ENCODE measurements at regions not wholly inside any gene's neighbourhood (a gene's known extent, or its start where the extent isn't known, plus 50 kb on each side); places are given as distances from the start of the nearest gene placed in this dataset.

DNA sequence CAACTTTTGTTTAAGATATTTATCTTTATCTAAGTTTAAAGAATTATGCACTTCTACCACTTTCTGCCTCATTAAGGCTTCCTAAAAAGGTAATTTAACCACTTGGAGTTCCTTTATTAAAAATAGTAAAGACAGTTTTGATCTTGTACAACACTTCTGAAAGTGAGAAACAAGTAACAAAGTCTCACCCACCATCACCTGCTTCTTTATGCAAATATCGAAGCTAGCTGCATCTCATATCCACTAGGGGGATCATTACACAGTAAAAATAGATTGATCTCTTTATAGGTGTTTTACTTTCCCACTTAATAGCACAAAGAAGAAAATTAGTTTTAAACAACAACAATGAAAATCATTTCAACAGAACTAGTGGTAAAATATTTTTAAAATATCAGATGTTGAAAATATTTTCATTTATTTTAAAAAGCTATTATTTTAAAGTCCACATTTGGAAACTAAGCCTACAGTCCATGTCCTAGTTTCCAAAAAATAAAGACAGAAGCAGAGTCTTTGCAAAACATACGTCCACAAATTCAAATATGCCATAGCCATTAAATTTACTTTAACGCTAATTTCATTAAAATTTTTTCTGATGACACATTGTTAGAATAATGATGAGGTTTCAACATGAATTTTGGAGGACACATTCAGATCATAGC lies 160.0 kb upstream of the SOX5 start:
- H3K4me1 Mint-ChIP-seq = no peaks in the 10 kb centered on the region
- H3K4me3 Mint-ChIP-seq = no peak overlapping the region
- DNase-seq (ENCODE audit: low spot score in 2 of 2) (peak in 1 of 2 donors; percentile 2), ATAC-seq (ENCODE audit: low read depth) (peak; percentile 62)
- no peaks in the 10 kb centered on the region for H3K9me3 Mint-ChIP-seq
- H3K36me3 Mint-ChIP-seq = no peaks in the 10 kb centered on the region
- H3K27me3 Mint-ChIP-seq = no peaks in the 10 kb centered on the region
- no peak overlapping the region for H3K27ac Mint-ChIP-seq

GRCh38 chr12:24102676-24103075 lies 153.2 kb upstream of the SOX5 start:
- H3K4me1 Mint-ChIP-seq = no peaks in the 10 kb centered on the region
- no peaks in the 10 kb centered on the region for H3K9me3 Mint-ChIP-seq
- no peak for ATAC-seq (ENCODE audit: low read depth)
- H3K4me3 Mint-ChIP-seq = no peak overlapping the region
- DNase-seq (ENCODE audit: low spot score in 2 of 2) = no peak
- no peaks in the 10 kb centered on the region for H3K36me3 Mint-ChIP-seq
- no peaks in the 10 kb centered on the region for H3K27me3 Mint-ChIP-seq
- no peak overlapping the region for H3K27ac Mint-ChIP-seq

GRCh38 chr12:24099576-24099975 lies 150.1 kb upstream of the SOX5 start:
- Mint-ChIP-seq H3K27ac (no peak overlapping the region), H3K4me1 (peaks cover 2% of the 10 kb centered on the region), H3K9me3 (no peaks in the 10 kb centered on the region), H3K27me3 (no peaks in the 10 kb centered on the region), H3K4me3 (no peak overlapping the region), H3K36me3 (no peaks in the 10 kb centered on the region)
- DNase-seq (ENCODE audit: low spot score in 2 of 2) (no peak), ATAC-seq (ENCODE audit: low read depth) (no peak)

DNA sequence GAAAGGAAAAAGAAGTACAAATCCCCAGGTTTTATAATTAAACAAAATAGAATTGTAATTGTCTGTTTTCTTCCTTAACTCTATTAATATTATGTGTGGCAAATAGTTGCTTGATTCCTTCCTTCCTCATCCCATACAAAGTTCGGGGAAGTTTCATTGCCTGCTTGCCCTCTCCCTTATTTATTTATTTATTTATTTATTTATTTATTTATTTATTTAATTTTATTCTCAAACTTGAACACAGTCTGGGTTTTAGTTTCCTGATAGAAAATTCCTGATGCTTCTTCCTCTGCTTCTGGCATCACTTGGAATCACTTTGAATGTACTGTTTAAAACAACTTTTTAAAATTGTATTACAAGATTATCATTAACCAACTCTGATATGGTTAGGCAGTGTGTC lies 145.8 kb upstream of the SOX5 start:
- H3K27ac Mint-ChIP-seq = no peak overlapping the region
- DNase-seq (ENCODE audit: low spot score in 2 of 2) = no peak
- H3K4me3 Mint-ChIP-seq = no peak overlapping the region
- ATAC-seq (ENCODE audit: low read depth) = no peak
- no peaks in the 10 kb centered on the region for H3K9me3 Mint-ChIP-seq
- H3K4me1 Mint-ChIP-seq = peaks cover 2% of the 10 kb centered on the region
- no peaks in the 10 kb centered on the region for H3K36me3 Mint-ChIP-seq
- no peaks in the 10 kb centered on the region for H3K27me3 Mint-ChIP-seq

DNA sequence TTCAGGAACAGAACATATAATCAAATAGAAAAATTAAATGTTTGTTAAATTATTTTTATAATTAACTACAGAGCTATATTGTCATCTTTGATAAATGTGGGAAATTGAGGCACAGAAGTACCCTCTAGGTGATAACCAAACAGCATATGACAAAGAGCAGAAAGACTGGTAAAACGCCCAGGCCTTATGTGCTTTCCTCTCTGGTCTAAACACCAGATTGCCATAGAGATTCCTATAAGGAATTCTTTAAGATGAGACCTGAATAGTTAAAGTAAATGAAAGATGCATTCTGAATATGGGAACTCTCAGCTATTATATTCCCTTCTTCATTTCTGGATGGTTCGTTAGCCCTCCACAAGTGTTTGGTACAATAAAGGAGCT lies 140.0 kb upstream of the SOX5 start:
- H3K27ac Mint-ChIP-seq = no peak overlapping the region
- H3K27me3 Mint-ChIP-seq = no peaks in the 10 kb centered on the region
- H3K4me1 Mint-ChIP-seq = no peaks in the 10 kb centered on the region
- DNase-seq (ENCODE audit: low spot score in 2 of 2) (no peak), ATAC-seq (ENCODE audit: low read depth) (no peak)
- H3K36me3 Mint-ChIP-seq = no peaks in the 10 kb centered on the region
- no peak overlapping the region for H3K4me3 Mint-ChIP-seq
- no peaks in the 10 kb centered on the region for H3K9me3 Mint-ChIP-seq

GRCh38 chr12:24088751-24089509 lies 139.5 kb upstream of the SOX5 start:
- peaks cover 2% of the 10 kb centered on the region for H3K4me1 Mint-ChIP-seq

GRCh38 chr12:24087294-24087693 lies 137.8 kb upstream of the SOX5 start:
- Mint-ChIP-seq H3K27me3 (no peaks in the 10 kb centered on the region), H3K4me1 (peaks cover 4% of the 10 kb centered on the region), H3K9me3 (no peaks in the 10 kb centered on the region), H3K36me3 (no peaks in the 10 kb centered on the region), H3K4me3 (no peak overlapping the region), H3K27ac (no peak overlapping the region)
- DNase-seq (ENCODE audit: low spot score in 2 of 2) = no peak
- no peak for ATAC-seq (ENCODE audit: low read depth)

More at GRCh38 chr12:24088751-24089509, 139.5 kb upstream of the SOX5 start:
- H3K27me3 Mint-ChIP-seq = no peaks in the 10 kb centered on the region
- DNase-seq (ENCODE audit: low spot score in 2 of 2) (no peak), ATAC-seq (ENCODE audit: low read depth) (no peak)
- H3K27ac Mint-ChIP-seq = no peak overlapping the region
- no peaks in the 10 kb centered on the region for H3K36me3 Mint-ChIP-seq
- H3K4me3 Mint-ChIP-seq = no peak overlapping the region
- H3K9me3 Mint-ChIP-seq = no peaks in the 10 kb centered on the region

GRCh38 chr12:24084800-24085199 lies 135.3 kb upstream of the SOX5 start:
- Mint-ChIP-seq H3K4me3 (no peak overlapping the region), H3K4me1 (peaks cover 4% of the 10 kb centered on the region), H3K27ac (no peak overlapping the region), H3K36me3 (no peaks in the 10 kb centered on the region), H3K27me3 (no peaks in the 10 kb centered on the region), H3K9me3 (no peaks in the 10 kb centered on the region)
- ATAC-seq (ENCODE audit: low read depth) (no peak), DNase-seq (ENCODE audit: low spot score in 2 of 2) (no peak)

DNA sequence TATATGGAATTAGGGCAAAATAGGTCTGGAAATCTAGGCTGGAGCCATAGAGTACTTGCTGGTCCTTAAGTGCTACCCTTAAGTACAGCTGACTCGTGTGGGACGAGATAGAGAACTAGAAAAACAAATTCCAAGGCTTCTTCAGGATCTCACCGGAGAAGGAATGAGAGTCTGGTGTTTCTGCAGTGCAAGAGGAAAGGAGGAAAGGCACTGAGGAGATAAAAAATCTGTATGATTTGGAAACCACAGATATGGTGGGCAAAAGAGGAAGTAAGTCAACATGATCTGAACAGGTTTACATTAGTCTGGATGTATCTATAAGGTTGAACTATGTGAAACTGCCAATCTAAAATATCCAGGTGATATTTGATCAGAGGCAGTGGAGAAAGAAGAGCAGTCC lies 134.4 kb upstream of the SOX5 start:
- Mint-ChIP-seq H3K4me1 (peaks cover 4% of the 10 kb centered on the region), H3K27ac (no peak overlapping the region), H3K36me3 (no peaks in the 10 kb centered on the region), H3K4me3 (no peak overlapping the region), H3K27me3 (no peaks in the 10 kb centered on the region), H3K9me3 (no peaks in the 10 kb centered on the region)
- ATAC-seq (ENCODE audit: low read depth) (no peak), DNase-seq (ENCODE audit: low spot score in 2 of 2) (no peak)

DNA sequence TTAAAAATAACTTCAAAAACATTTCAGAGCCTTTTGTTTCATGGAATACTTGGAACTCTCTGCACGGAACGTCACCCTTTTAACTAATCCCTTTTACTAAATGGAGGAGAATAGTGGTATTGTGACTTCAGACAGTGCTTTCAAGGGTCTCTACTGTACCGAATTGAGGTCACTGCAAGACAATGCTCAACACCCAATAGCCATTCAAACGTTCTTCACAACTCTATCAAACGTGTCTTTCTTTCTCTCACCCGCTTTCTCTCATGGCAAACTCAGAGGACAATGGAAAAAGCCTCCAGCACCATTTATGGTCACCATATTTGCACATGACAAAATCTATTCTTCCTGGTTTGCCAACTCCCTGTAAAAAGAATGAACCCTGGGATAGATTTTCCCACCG lies 132.1 kb upstream of the SOX5 start:
- no peak for ATAC-seq (ENCODE audit: low read depth)
- H3K27ac Mint-ChIP-seq = no peak overlapping the region
- peaks cover 4% of the 10 kb centered on the region for H3K4me1 Mint-ChIP-seq
- no peak overlapping the region for H3K4me3 Mint-ChIP-seq
- no peaks in the 10 kb centered on the region for H3K9me3 Mint-ChIP-seq
- H3K27me3 Mint-ChIP-seq = no peaks in the 10 kb centered on the region
- H3K36me3 Mint-ChIP-seq = no peaks in the 10 kb centered on the region
- DNase-seq (ENCODE audit: low spot score in 2 of 2) = no peak

GRCh38 chr12:24081092-24081529 lies 131.6 kb upstream of the SOX5 start:
- ATAC-seq (ENCODE audit: low read depth) (no peak), DNase-seq (ENCODE audit: low spot score in 2 of 2) (no peak)
- no peak overlapping the region for H3K4me3 Mint-ChIP-seq
- no peaks in the 10 kb centered on the region for H3K27me3 Mint-ChIP-seq
- no peak overlapping the region for H3K27ac Mint-ChIP-seq
- peaks cover 4% of the 10 kb centered on the region for H3K4me1 Mint-ChIP-seq
- no peaks in the 10 kb centered on the region for H3K9me3 Mint-ChIP-seq
- no peaks in the 10 kb centered on the region for H3K36me3 Mint-ChIP-seq

GRCh38 chr12:24080465-24080864 lies 131.0 kb upstream of the SOX5 start:
- DNase-seq (ENCODE audit: low spot score in 2 of 2) = no peak
- Mint-ChIP-seq H3K27ac (no peak overlapping the region), H3K4me3 (no peak overlapping the region), H3K9me3 (no peaks in the 10 kb centered on the region), H3K36me3 (no peaks in the 10 kb centered on the region), H3K4me1 (peaks cover 4% of the 10 kb centered on the region), H3K27me3 (no peaks in the 10 kb centered on the region)
- no peak for ATAC-seq (ENCODE audit: low read depth)

GRCh38 chr12:24079083-24079482 lies 129.6 kb upstream of the SOX5 start:
- Mint-ChIP-seq H3K4me1 (peaks cover 4% of the 10 kb centered on the region), H3K9me3 (no peaks in the 10 kb centered on the region), H3K27ac (no peak overlapping the region), H3K27me3 (no peaks in the 10 kb centered on the region), H3K36me3 (no peaks in the 10 kb centered on the region), H3K4me3 (no peak overlapping the region)
- no peak for ATAC-seq (ENCODE audit: low read depth)
- no peak for DNase-seq (ENCODE audit: low spot score in 2 of 2)

DNA sequence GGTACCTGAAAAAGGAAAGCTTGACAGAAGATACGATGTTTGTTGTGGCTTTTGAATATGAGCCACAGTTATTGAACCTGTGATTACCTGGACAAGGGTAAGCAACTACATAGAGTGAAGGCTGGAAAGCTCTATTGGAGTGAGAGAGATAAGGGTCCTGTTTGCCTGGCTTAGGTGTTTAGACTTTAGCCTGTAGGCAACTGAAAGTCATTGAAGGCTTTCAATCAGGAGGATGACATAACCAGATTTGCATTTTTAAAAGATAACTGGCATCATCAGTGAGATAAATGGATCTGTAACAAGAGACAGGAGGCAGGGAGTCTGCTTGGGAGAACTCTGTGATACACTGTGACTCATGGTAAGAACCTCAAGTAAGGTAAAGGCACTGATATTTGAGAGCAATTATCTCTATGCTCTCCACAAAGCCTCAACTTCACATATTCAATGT lies 128.9 kb upstream of the SOX5 start:
- H3K27ac Mint-ChIP-seq = no peak overlapping the region
- DNase-seq (ENCODE audit: low spot score in 2 of 2) = no peak
- no peaks in the 10 kb centered on the region for H3K27me3 Mint-ChIP-seq
- no peaks in the 10 kb centered on the region for H3K4me1 Mint-ChIP-seq
- H3K36me3 Mint-ChIP-seq = no peaks in the 10 kb centered on the region
- no peak for ATAC-seq (ENCODE audit: low read depth)
- no peaks in the 10 kb centered on the region for H3K9me3 Mint-ChIP-seq
- no peak overlapping the region for H3K4me3 Mint-ChIP-seq

- Mint-ChIP-seq H3K27me3 (no peaks in the 10 kb centered on the region), H3K9me3 (no peaks in the 10 kb centered on the region)
Measured at GRCh38 chr12:24077161-24077560, 127.7 kb upstream of the SOX5 start.

More at GRCh38 chr12:24077161-24077560, 127.7 kb upstream of the SOX5 start:
- no peak for DNase-seq (ENCODE audit: low spot score in 2 of 2)
- Mint-ChIP-seq H3K4me1 (no peaks in the 10 kb centered on the region), H3K27ac (no peak overlapping the region), H3K4me3 (no peak overlapping the region), H3K36me3 (no peaks in the 10 kb centered on the region)
- no peak for ATAC-seq (ENCODE audit: low read depth)
